H4 (cell line): ENCODE measurements at regions not wholly inside any gene's neighbourhood (a gene's known extent, or its start where the extent isn't known, plus 50 kb on each side); places are given as distances from the start of the nearest gene placed in this dataset.
A peak's percentile ranks its signal among the peaks of the same experiment; 100 is the strongest.
"Not testable (repeated sequence)": the region's sequence is repeated elsewhere in the genome, so short reads cannot be mapped to it uniquely, and the experiment has no call there.

ENCODE experiments used
- DNase-seq: peaks from one replicate; pipeline ENCODE4 v3.0.0-alpha.2; 2015; ENCODE audit warnings: low spot score

DNA sequence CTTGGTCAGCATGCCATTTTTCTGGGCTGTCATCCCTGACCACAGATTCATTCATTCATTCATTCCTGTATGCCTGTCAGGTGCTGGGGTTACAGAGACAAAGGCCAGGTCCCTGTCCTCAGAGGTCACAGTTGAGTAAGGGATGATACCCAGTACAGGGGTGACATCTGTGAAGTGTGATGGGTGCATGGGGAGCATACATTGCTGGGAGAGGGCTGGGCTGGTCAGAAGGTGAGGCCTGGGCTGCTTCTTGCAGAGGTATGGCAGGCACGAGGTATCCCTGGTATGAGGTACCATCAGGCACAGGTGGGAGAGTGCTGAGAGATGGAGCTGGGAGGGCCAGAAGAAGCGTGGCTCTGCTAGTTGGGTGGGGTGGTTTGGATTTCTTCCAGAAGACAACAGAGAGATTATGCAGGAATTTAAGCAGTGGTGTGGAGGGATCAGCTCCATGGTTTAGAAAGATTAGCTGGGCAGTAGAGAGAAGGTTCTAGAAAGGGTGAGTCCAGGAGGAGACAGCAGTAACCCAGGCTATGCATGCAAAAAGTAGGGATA is 181.9 kb upstream of the HAAO start:
- no peak for DNase-seq

DNA sequence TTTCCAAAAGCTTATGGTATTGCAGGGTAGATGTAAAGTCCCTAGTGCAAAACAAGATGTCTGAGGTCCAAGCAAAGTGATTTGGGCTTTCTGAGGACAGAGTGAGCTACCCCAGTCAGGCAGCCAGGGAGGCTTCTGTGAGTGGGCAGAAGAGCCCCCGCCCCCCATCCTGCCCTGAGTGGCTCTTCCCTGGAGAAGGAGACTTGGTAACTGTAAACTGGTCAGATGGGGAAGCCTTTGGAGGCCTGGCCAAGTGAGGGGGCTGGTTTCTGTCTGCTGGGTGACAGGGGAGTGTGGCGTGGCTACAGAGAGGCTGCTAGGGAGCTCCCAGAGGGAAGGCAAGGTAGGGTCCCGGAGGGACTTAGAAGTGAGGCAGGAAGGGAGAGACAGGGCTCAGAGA is 181.3 kb upstream of the HAAO start:
- no peak for DNase-seq

DNA sequence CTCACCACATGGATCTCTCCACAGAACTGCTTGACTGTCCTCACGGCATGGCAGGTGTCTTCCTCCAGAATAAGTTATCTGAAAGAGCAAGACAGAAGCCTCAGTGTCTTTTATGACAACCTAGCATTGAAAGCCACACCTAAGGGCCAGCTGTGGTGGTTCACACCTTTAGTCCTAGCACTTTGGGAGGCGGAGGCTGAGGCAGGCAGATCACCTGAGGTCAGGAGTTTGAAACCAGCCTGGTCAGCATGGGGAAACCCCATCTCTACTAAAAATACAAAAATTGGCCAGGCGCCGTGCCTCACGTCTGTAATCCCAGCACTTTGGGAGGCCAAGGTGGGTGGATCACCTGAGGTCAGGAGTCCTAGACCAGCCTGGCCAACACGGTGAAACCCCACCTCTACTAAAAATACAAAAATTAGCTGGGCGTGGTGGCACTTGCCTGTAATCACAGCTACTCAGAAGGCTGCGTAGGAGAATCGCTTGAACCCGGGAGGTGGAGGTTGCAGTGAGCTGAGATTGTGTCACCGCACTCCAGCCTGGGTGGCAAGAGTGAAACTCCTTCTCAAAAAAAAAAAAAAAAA is 180.6 kb upstream of the HAAO start:
- DNase-seq = not testable (repeated sequence)

DNA sequence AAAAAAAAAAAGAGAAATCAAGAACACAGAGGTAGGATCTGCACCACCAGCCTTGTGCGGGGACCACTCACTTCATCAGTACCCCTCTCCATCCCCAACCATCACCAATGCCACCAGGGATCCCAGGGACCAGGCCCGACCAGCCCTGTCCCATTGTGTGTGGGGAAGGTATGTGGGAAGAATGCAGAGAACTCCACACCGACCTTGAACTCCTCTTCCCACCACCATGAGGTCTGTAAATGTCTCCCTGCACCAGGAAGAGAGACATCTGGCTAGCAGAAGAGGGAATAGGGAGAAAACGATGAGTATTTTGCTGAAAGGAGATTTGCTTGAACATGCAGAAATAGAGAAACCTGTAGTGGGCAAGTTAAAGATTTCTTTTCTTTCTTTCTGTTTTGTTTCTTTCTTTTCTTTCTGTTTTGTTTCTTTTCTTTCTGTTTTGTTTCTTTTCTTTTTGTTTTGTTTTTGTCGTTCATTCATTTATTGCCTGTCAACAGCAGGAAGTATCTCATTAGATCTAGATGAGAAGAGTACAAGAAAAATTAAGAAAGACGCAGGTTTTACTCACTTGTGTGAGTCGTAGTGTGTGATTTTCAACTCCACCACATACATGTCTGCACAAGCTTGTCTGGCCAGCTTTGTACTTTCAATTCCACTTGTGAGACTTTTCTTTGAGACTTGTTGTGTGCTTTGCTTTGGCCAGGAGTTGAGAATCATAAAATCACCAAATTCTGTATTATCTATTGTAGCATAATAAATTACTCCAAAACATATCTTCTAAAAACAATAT is 179.8 kb upstream of the HAAO start:
- DNase-seq = no peak

DNA sequence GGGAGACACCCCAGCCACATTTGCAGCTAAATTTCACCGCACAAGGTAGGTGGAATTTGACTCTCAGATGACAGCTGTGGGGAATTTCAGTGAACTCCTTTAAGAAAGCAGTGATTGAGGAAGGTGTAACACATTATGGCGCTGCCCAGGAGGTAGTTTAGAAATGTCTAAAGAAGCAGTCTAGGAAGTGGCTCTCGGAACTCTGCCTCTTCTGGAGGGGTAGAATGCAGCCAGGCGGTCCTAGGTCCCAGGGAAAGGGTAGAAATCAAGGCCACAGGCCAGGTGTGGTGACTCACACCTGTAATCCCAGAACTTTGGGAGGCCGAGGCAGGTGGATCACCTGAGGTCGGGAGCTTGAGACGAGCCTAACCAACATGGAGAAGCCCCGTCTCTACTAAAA is 179.0 kb upstream of the HAAO start:
- no peak for DNase-seq

DNA sequence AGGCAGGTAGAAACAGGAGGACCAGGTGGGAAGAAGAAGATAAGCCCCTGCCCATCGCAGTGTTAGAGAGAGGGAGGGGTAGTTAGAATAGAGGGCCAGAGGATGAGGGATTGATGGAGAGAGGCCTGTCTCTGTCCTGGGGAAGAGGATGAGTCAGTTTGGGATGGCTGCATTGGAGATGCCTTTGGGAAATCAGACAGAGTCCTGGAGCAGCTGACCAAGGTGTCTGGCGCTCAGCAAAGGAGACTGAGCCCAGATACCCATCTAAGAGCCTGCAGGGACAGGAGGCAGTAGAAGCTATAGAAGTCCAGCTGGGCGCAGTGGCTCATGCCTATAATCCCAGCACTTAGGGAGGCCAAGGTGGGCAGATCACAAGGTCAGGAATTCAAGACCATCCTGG is 177.8 kb upstream of the HAAO start:
- no peak for DNase-seq

DNA sequence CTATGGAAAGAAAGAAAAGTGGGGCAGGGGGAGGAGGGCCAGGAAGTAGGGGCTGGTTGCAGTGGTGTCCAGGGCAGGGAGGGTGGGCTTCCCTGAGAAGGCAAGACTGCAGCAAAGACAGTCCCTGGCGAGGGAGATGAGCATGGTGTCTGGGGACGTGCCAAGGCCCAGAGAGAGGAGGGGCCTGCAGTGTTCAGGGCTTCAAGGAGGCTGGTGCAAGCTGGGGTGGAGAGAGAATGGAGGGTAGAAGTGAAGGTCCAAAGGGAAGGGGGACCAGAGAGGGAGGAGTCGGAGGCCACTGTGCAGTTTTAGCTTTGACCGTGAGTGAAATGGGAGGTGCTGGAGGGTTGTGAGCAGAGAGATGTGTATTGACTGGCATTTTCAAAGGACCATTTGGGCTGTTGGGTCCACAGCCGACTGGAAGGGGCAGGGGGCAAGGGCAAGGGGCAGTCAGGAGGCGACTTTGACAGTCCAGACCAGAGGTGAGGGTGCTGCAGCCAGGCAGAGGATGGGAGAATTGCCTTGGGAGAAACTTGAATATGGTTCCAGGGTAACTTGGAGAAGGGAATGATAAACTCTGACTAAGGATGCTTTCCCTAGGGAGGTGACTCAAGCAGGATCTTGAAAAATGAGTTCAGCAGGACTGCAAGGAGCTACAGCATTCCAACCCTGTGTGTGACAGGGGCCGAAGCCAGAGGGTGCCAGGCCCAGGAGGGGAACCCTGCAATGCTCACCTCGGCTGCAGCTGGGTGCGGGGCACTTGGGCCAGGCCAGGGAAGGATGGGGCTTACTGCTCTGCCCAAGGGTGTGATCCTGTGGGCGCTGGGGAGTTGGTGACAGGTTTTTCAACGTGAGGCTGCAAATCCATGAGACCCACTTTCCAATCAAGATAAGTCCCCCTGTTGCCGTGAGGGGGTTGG is 177.1 kb upstream of the HAAO start:
- peak; percentile 35 for DNase-seq

DNA sequence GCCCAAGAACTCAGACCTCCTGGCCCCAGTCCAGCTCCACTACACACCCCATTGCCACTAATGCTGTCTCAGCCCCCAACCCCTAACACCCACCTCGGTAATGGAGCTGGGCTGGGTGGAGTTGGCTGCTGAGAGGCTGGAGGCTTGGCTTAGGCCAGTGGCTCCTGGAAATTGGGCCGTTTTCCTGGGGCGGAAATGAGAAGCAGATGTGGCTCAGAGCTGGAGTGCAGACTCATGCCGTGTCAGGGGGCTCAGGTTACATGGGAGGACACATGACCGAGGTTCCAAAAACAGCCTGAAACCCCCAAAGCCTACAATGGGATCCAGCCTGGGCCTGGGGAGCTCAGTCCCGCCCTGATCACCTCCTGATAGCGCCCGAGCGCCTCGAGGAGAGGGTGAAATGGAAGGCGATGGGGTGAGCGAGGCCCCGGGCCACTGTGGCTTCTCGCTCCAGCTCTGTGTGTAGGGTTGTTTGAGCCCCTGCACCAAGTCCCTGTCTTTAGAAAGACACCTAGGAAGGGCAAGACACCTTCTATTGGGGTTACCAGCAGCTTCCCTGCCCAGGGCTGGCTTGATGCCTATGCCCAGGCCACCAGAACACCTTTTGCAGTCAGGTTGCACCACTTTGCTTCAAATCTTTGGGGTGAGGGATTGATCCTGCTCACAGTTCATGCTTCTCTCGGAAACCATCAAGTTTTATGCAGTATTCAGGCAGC is 175.7 kb upstream of the HAAO start:
- peak; percentile 85 for DNase-seq

DNA sequence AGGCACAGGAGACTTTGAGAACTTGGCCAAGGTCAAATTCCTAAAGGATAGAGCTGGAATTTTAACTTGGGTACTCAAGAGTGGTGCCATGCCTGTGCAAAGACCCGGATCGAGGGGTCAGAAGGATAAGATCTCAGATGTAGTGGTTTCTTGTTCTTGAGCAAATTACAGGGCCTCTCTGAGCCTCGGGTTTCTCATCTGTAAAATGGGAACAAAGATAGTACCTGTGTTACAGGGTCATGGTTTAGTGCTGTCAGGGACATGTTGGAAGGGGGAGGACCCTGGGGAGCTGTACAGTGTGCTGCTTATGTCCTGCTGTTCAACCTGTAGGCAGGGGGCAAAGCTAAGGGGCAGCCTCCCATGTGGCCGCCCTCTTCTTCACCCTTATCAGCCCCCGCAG is 173.5 kb upstream of the HAAO start:
- DNase-seq = no peak

DNA sequence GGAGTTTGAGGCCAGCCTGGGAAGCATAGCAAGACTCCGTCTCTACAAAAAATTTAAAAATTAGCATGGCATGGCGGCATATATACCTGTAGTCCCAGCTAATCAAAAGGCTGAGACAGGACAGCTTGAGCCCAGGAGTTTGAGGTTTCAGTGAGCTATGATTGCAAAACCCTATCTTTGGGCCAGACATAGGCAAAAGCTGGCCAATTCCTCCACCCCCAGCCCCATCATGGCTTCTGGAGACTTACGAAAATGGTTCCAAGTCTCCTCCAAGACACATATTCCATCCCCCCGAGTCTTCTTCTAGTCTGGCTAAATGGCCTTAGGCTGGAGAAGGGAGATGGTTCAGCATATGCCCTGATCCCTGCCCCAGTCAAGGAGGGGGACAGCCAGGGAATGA is 172.8 kb upstream of the HAAO start:
- no peak for DNase-seq

DNA sequence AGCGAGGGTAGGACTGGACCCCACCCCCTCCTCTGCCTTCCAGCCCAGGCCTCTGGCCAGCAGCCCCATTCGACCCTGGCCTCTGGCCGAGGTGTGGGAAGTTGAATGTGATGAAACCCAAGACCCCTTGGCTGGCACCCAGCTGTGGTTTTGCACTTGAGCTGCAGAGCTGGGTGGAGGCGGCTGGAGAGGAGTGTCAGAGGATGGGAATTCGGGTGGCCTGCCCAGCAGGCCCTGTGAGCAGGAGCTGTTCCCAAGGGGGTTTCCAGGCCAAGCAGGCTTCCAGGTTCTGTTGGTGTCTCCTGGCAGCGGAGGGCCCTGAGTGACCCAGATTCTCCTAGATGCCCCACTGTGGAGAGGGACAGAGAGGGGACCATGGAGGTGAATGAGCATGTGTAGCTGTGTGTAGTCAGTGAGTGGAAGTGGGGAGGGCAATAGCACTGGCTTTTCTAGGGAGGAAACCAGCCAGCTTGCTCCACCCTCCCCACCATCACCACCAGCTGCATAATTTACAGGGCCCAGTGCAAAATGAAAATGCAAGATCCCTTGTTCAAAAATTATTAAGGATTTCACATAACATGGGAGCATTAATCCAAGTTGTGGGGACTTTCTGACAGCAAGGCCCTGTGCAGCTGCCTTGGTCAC is 172.2 kb upstream of the HAAO start:
- DNase-seq = peak; percentile 88

DNA sequence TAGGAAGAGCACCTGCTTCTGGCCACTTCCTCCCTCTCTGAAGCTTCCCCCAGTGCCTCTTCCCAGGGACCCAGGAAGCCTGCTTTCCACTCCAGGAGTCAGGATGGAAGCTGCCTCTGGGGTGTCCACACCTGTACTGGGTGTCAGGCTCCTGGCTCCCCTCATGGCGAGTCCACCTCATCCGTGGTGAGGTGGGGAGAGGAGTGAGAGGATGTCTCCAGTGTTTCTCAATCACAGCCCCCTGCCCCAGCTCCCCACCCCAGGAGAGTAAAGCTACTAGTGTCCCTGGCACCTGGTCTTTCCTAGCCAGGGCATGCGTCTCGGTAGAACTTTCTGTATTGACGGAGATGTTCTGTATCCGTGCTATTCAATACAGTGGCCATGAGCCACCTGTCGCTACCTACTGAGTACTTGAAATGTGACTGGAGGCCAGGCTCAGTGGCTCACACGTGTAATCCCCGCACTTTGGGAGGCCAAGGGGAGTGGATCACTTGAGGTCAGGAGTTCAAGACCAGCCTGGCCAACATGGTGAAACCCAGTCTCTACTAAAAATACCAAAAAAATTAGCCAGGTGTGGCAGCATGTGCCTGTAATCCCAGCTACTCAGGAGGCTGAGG is 171.2 kb upstream of the HAAO start:
- no peak for DNase-seq

DNA sequence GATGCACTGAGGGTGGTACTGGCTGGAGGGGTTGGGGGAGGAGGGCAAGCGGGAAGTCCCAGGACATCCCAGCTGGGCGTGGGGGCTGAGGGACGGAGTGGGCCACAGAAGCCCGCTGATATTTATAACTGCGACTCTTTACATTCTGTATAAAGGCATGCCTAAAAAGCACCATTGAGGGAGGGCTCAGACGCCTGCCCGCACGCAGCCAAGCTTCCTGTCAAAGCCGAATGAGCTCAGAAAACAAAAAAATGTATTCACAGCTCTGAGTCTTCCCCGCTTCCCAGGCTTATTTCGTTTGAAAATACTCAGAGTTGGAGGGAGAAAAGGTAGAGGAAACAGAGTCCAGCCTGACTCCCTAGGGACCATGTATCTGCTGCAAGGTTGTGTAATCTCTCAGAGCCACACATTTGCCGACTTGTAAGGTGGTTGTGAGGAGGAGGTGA is 170.1 kb upstream of the HAAO start:
- no peak for DNase-seq

DNA sequence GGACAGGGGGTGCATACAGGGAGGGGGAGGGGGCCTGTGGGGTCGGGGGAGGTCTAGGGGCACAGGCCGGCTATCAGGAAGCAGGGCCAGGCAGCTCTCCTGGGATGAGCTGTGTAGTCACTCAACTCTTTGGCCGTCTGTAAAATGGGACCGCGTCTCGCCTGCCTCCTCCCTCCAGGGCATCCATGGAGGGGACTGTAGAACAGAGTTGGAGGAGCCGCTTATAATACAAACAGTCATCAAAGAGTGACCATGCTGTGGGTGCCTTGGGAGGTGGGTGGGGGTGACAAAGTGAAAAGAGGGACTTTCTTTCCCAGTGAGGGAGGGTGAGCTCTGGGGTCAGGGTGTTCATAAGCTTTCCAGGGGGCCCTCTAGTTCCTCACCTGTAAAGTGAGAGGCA is 169.6 kb upstream of the HAAO start:
- no peak for DNase-seq

DNA sequence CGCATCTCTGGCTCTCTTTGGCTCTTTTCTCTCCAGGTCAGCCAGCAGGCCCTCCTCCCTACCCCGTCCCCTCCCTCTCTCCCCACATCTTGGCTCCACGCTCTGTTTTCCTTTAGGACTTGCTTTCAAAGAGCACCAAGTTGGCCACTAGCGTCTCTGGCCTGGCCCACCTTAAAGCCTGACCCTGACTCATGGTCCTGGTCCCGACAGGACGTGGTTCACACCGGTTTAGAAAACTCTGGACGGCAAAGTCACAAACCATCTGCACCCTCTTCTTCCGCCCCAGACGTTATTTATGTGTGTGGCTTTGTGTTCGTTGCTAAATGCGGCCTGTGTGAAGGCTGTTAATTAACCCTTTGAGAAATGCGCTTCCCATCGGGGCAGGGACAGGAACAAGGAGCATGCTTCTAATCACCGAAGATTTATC is 169.0 kb upstream of the HAAO start:
- DNase-seq = no peak

DNA sequence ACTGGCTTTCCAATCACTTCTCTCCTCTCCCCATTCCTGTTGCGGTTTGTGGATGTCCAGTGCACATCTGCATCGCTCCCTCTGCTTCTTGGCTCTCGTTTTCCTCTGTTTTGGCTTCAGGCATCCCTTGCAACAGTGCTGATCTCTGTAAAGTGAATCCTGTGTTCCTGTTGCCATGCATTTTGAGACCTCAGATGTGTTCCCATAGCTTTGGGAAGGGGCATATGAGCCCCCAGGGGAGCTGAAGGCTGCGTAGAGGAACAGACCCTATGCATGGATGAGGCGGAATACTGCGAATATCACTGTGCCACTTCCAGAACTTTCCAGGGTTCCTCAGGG is 168.4 kb upstream of the HAAO start:
- DNase-seq = no peak

DNA sequence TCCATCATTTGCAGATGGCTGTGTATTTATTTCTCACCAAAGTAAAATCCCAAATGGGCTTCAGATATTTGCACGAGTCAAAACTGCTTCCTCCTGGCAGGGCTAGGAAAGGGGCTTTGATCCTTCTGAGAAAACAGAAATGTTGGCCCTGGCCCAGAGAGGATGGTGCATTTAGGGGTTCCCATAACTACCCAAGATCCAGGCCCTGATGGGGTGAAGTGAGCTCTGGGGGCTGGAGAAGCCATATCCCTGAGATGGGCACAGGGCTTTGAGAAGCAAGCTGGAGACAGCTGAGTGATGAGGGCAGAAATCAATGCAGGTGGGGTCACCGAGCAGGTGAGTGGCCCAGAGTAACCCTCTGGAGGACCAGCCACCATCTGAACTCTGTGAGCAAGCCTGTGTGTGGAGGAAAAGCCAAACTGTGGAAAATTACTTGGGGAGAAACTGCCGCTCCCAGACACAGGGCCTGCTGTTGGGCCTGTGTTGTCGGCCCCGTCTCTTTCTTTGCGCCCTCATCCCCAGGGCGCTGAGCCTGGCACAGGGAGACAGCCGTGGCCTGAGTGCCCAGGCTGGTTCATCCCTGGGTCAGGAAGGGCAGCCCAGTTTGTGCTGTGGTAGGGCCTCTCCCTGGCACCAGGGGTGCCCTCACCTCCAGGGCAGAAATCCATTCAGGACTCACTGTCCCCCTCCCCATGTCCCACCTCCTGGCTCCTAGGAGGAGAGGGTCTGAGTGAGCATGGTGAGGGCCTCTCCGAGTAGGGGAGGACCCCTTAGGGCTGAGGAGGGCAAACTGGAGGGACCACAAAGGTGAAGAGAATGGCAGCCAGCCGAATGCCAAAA is 167.8 kb upstream of the HAAO start:
- DNase-seq = no peak

DNA sequence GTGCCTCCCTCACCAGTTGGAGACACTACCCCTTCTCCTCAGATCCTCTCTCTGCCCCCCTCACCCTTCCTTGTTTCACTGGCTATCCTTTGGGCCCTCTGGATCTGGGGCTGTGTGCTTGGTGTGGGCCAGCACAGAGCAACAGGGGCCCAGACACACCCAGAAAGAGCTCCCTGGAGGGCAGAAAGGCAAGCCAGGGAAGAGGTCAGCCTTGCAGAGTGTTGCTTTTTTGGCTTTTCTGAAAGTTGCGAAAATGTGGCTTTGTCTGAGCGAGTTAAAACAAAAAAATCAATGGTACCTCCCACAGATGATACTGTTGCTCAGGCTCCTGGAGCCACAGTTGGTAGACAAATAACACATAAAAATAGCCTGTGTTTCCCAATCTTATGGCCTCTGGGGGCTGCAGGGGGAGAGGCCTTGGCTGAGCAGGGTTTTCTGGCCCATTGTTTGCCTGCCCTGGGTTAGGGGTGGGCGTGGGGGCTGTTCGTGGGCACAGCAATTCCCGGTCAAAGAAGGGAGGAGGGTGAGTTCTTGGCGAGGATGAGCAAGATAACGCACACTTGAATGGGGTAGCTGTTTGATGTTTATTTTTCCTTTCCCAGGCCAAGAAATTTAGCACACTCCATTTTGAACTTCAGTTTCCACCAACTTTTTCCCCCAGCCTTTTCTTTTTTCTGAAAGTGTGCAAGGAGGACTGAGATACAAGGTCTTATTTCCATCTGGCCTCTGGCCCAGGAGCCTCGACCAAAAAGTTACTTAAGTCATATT is 167.0 kb upstream of the HAAO start:
- DNase-seq = no peak

DNA sequence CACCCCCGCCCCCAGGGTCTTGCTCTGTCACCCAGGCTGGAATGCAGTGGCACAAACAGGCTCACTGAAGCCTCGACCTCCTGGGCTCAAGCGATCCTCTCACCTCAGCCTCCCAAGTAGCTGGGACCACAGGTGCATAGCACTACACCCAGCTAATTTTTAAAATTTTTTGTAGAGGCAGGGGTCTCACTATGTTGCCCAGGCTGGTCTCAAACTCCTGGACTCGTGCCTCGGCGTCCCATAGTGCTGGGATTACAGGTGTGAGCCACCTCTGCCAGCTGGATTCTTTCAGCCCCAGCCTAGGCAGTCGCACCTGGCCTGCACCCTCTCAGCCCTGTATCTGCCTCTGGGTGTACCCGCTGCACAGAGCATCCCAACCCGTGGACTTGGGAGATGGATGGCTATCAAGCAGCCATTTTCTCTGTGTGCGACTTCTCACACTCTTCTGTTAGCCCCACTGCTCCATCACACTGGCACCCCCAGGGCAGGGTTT is 166.4 kb upstream of the HAAO start:
- DNase-seq = no peak
